Tibial artery (tissue), 4 donors: ENCODE measurements at regions not wholly inside any gene's neighbourhood (a gene's known extent, or its start where the extent isn't known, plus 50 kb on each side); places are given as distances from the start of the nearest gene placed in this dataset.

ENCODE experiments used
- DNase-seq, 2 donors: peaks; one replicate each; pipeline ENCODE4 v3.0.0-alpha.2; 2019
- H3K27ac ChIP-seq, 2 donors: fragments of 200-600 bp; sonication (generic) in 1 of 2; 1 replicate in 1 of 2; 2 replicates in 1 of 2; pipeline ENCODE4 v1.5.1; 2018 to 2019; ENCODE audit warnings: mild to moderate bottlenecking in 1 of 2
- H3K27me3 ChIP-seq, 2 donors: fragments of 200-600 bp; sonication (generic) in 1 of 2; one replicate each; pipeline versions ENCODE4 v1.5.1 to v1.6.0; 2016 to 2019
- H3K36me3 ChIP-seq, 3 donors: fragments of 200-600 bp; sonication (generic) in 2 of 3; one replicate each; pipeline ENCODE4 v1.5.1; 2016 to 2019; ENCODE audit warnings: mild to moderate bottlenecking in 2 of 3
- H3K4me1 ChIP-seq, 4 donors: fragments of 200-600 bp; sonication (generic) in 2 of 4; 1 replicate in 3 of 4; 2 replicates in 1 of 4; pipeline ENCODE4 v1.5.1; 2016 to 2019
- H3K4me3 ChIP-seq, 2 donors: fragments of 200-600 bp; sonication (generic) in 1 of 2; 1 replicate in 1 of 2; 2 replicates in 1 of 2; pipeline ENCODE4 v1.5.1; 2018 to 2019; ENCODE audit warnings: mild to moderate bottlenecking in 2 of 2
- H3K9me3 ChIP-seq, 3 donors: fragments of 200-600 bp; sonication (generic) in 1 of 3; one replicate each; pipeline ENCODE4 v1.5.1; 2016 to 2019
- intact Hi-C: fragments of 100-400 bp; cut with DNase I; formaldehyde crosslinking; loops from one replicate; pipeline ENCODE4 v1.15.0; 2023; ENCODE audit warnings: low total_unique reads
- TF ChIP-seq, protein P1 (sequence below), 2 experiments: fragments of 200-600 bp in 1 of 2; fragments of 450-650 bp in 1 of 2; IDR thresholded peaks; one replicate each; pipeline ENCODE4 v1.5.1; 2017 to 2019; ENCODE audit warnings: antibody characterized with exemption in 2 of 2, mild to moderate bottlenecking in 1 of 2, moderate library complexity in 1 of 2

GRCh38 chr3:780505-780904 is 312.3 kb upstream of the CNTN6 start:
- intact Hi-C loops: no loop called here

GRCh38 chr3:791442-791841 is 301.4 kb upstream of the CNTN6 start:
- Histone ChIP-seq H3K27ac (no peak overlapping the region), H3K9me3 (no peaks in the 10 kb centered on the region), H3K4me3 (no peak overlapping the region), H3K27me3 (no peaks in the 10 kb centered on the region), H3K36me3 (no peaks in the 10 kb centered on the region), H3K4me1 (no peaks in the 10 kb centered on the region)
- intact Hi-C loops: no loop called here
- TF ChIP-seq, protein P1, sequence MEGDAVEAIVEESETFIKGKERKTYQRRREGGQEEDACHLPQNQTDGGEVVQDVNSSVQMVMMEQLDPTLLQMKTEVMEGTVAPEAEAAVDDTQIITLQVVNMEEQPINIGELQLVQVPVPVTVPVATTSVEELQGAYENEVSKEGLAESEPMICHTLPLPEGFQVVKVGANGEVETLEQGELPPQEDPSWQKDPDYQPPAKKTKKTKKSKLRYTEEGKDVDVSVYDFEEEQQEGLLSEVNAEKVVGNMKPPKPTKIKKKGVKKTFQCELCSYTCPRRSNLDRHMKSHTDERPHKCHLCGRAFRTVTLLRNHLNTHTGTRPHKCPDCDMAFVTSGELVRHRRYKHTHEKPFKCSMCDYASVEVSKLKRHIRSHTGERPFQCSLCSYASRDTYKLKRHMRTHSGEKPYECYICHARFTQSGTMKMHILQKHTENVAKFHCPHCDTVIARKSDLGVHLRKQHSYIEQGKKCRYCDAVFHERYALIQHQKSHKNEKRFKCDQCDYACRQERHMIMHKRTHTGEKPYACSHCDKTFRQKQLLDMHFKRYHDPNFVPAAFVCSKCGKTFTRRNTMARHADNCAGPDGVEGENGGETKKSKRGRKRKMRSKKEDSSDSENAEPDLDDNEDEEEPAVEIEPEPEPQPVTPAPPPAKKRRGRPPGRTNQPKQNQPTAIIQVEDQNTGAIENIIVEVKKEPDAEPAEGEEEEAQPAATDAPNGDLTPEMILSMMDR (IDR thresholded peaks at IDR 0.05): no peak
- DNase-seq: no peak

More at GRCh38 chr3:780505-780904, 312.3 kb upstream of the CNTN6 start:
- Histone ChIP-seq H3K4me1 (no peaks in the 10 kb centered on the region), H3K27me3 (no peaks in the 10 kb centered on the region), H3K4me3 (no peak overlapping the region), H3K27ac (no peak overlapping the region), H3K9me3 (peaks cover 0 to 4% (median 0%) of the 10 kb centered on the region in 3 donors), H3K36me3 (no peaks in the 10 kb centered on the region)
- no peak for DNase-seq
- TF ChIP-seq, protein P1 (IDR thresholded peaks at IDR 0.05): no peak

- intact Hi-C loops: no loop called here
- H3K27ac ChIP-seq: no peak overlapping the region
Observed at GRCh38 chr3:792630-793029, 300.2 kb upstream of the CNTN6 start.

GRCh38 chr3:804211-804610 is 288.6 kb upstream of the CNTN6 start:
- H3K36me3 ChIP-seq: no peaks in the 10 kb centered on the region
- no peaks in the 10 kb centered on the region for H3K27me3 ChIP-seq
- TF ChIP-seq, protein P1 (IDR thresholded peaks at IDR 0.05): no peak
- no peak overlapping the region for H3K4me3 ChIP-seq
- H3K4me1 ChIP-seq: no peaks in the 10 kb centered on the region
- intact Hi-C loops: no loop called here
- peaks cover 0 to 2% (median 0%) of the 10 kb centered on the region in 3 donors for H3K9me3 ChIP-seq
- H3K27ac ChIP-seq: no peak overlapping the region
- no peak for DNase-seq

More at GRCh38 chr3:792630-793029, 300.2 kb upstream of the CNTN6 start:
- no peak for DNase-seq
- Histone ChIP-seq H3K4me1 (no peaks in the 10 kb centered on the region), H3K36me3 (no peaks in the 10 kb centered on the region), H3K9me3 (no peaks in the 10 kb centered on the region), H3K27me3 (no peaks in the 10 kb centered on the region), H3K4me3 (no peak overlapping the region)
- TF ChIP-seq, protein P1 (IDR thresholded peaks at IDR 0.05): no peak

DNA sequence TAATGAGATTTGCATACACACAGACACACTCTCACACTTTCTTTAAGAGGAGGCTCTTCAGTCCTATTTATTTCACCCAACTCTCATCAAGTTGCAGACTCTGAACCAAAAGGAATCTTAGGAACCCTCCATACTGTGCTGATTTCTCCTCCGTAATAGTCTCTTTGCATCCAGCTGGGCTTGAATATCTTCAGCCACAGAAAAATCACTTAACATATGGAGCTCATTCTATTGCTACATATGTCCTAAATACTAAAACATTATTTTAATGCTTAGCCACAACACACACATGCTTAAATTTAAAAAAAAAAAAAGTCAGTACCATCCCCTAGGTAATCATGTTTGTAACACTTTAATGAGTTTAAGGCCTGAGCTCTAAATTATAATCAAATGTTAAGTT is 287.5 kb upstream of the CNTN6 start:
- TF ChIP-seq, protein P1 (IDR thresholded peaks at IDR 0.05): no peak
- DNase-seq: no peak
- intact Hi-C loops: no loop called here
- no peaks in the 10 kb centered on the region for H3K36me3 ChIP-seq
- H3K4me3 ChIP-seq: no peak overlapping the region
- H3K27ac ChIP-seq: no peak overlapping the region
- no peaks in the 10 kb centered on the region for H3K27me3 ChIP-seq
- no peaks in the 10 kb centered on the region for H3K4me1 ChIP-seq
- H3K9me3 ChIP-seq: peaks cover 0 to 2% (median 0%) of the 10 kb centered on the region in 3 donors

DNA sequence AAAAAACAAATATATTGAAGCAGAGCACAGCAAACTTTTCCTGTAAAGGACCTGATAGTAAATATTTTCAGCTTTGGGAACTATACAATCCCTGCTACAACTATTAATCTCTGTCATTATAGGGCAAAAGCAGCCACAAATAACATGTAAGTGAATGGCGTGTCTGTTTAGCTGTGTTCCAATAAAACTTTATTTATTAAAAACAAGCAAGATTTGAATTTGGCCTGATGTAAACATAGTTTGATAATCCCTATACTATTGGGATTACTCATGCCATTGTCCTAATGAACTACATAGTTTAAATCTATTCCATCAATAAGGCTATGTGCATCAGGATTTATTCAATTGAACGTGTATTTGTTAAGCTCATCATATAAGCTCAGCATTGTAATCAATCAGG is 286.8 kb upstream of the CNTN6 start:
- intact Hi-C loops: no loop called here
- Histone ChIP-seq H3K36me3 (no peaks in the 10 kb centered on the region), H3K27me3 (no peaks in the 10 kb centered on the region), H3K9me3 (peaks cover 0 to 2% (median 0%) of the 10 kb centered on the region in 3 donors), H3K27ac (no peak overlapping the region), H3K4me1 (no peaks in the 10 kb centered on the region), H3K4me3 (no peak overlapping the region)
- no peak for DNase-seq
- TF ChIP-seq, protein P1 (IDR thresholded peaks at IDR 0.05): no peak
